Cardiac fibroblast (primary cell): ENCODE measurements at regions not wholly inside any gene's neighbourhood (a gene's known extent, or its start where the extent isn't known, plus 50 kb on each side); places are given as distances from the start of the nearest gene placed in this dataset.

Source experiments
- DNase-seq, 2 donors: peaks; one replicate each; pipeline versions ENCODE4 v3.0.0 to v3.0.0-alpha.2; 2010; ENCODE audit warnings: low read depth in 2 of 2
- H3K4me3 ChIP-seq, 2 donors: replicated peaks in 1 of 2; 1 replicate in 1 of 2; 2 replicates in 1 of 2; pipeline ENCODE4 v1.5.1; 2011; ENCODE audit warnings: low read depth in 2 of 2, low read length in 2 of 2, mild to moderate bottlenecking in 2 of 2, moderate library complexity in 1 of 2
- CTCF ChIP-seq: IDR thresholded peaks from one replicate; pipeline ENCODE4 v1.5.1; 2011; ENCODE audit warnings: low read depth, mild to moderate bottlenecking, low read length, inconsistent platforms

GRCh38 chr1:182274618-182275017 lies 117.0 kb downstream of the GLUL start:
- TF ChIP-seq CTCF: no peak
- no peak overlapping the region for H3K4me3 ChIP-seq
- DNase-seq: no peak

- no peak for TF ChIP-seq CTCF
- H3K4me3 ChIP-seq: no peak overlapping the region
- DNase-seq: no peak
These were observed 120.9 kb downstream of the GLUL start for GRCh38 chr1:182270731-182271130.

GRCh38 chr1:182269097-182269496 lies 122.5 kb downstream of the GLUL start:
- no peak for DNase-seq
- no peak for TF ChIP-seq CTCF

GRCh38 chr1:182268669-182269068 lies 122.9 kb downstream of the GLUL start:
- TF ChIP-seq CTCF: no peak
- no peak overlapping the region for H3K4me3 ChIP-seq
- no peak for DNase-seq

More at GRCh38 chr1:182269097-182269496, 122.5 kb downstream of the GLUL start:
- no peak overlapping the region for H3K4me3 ChIP-seq

GRCh38 chr1:182264185-182264584 lies 127.4 kb downstream of the GLUL start:
- H3K4me3 ChIP-seq: no peak overlapping the region
- DNase-seq: no peak

GRCh38 chr1:182263706-182264105 lies 127.9 kb downstream of the GLUL start:
- no peak overlapping the region for H3K4me3 ChIP-seq
- no peak for TF ChIP-seq CTCF
- no peak for DNase-seq

More at GRCh38 chr1:182264185-182264584, 127.4 kb downstream of the GLUL start:
- TF ChIP-seq CTCF: no peak

GRCh38 chr1:182262425-182262824 lies 129.2 kb downstream of the GLUL start:
- no peak for DNase-seq
- no peak overlapping the region for H3K4me3 ChIP-seq
- TF ChIP-seq CTCF: no peak
